Panc1 (cell line): ENCODE measurements at regions not wholly inside any gene's neighbourhood (a gene's known extent, or its start where the extent isn't known, plus 50 kb on each side); places are given as distances from the start of the nearest gene placed in this dataset.

ENCODE experiments used
- CTCF ChIP-seq: fragments of 450-650 bp; IDR thresholded peaks from 2 replicates; pipeline ENCODE4 v1.5.1; 2017; ENCODE audit warnings: mild to moderate bottlenecking
- POLR2AphosphoS5 ChIP-seq: IDR thresholded peaks from 2 replicates; pipeline ENCODE4 v1.6.1; 2012; ENCODE audit warnings: mild to moderate bottlenecking, low read depth, low read length, moderate library complexity
- REST ChIP-seq, 2 experiments: IDR thresholded peaks; 2 replicates each; pipeline ENCODE4 v1.6.1; 2011 to 2012; ENCODE audit warnings: low read depth in 2 of 2, control low read depth in 1 of 2, low read length in 1 of 2, mild to moderate bottlenecking in 1 of 2, moderate library complexity in 1 of 2; ENCODE audit not compliant: insufficient read depth in 1 of 2
- TCF7L2 ChIP-seq: IDR thresholded peaks from 2 replicates; pipeline ENCODE4 v1.6.1; 2011; ENCODE audit warnings: mild to moderate bottlenecking, low read depth, low read length, inconsistent platforms

- TF ChIP-seq CTCF: no peak
- TF ChIP-seq TCF7L2: no peak
- no peak for TF ChIP-seq POLR2AphosphoS5
- TF ChIP-seq REST (IDR thresholded peaks at IDR 0.05; ENCODE audit: insufficient read depth in 1 of 2, low read depth in 2 of 2, low read length in 1 of 2): no peak
These were observed 1326.7 kb downstream of the MRPL39 start for GRCh38 chr21:24280596-24280995.
